ENCODE measurements at regions not wholly inside any gene's neighbourhood (a gene's known extent, or its start where the extent isn't known, plus 50 kb on each side); places are given as distances from the start of the nearest gene placed in this dataset.

DNA sequence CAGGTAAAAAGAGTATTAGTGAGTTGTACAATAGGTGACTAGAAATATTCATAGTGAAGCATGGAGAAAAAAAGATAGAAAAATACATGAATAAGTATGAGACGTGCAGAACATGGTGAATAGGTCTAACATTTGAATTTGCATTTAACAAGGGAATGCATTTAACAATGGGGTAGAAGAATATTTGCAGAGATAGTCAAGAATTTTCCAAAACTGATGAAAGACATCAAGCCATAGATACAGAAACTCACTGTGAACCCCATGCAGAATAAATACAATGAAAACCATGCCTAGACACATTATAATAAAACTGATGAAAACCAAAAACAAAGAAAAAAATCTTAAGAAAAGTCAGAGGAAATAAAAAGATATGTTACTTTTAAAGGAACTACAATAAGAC, 184.8 kb downstream of the KTN1 start:
- Histone ChIP-seq H3K23ac (ENCODE audit: low read depth, low read length, poor library complexity) (no peak overlapping the region), H2BK120ac (ENCODE audit: low read depth, low read length) (no peak overlapping the region), H3K27me3 (ENCODE audit: control insufficient read depth in 3 of 3, insufficient read depth in 3 of 3, low read depth in 1 of 3, low read length in 3 of 3) (no peaks in the 10 kb centered on the region), H3K14ac (ENCODE audit: low read length) (no peak overlapping the region), H3K36me3 (replicated peaks in 1 of 2; ENCODE audit: control insufficient read depth in 2 of 2, insufficient read depth in 2 of 2, low read length in 2 of 2) (no peaks in the 10 kb centered on the region), H3K4me1 (ENCODE audit: control insufficient read depth in 2 of 2, insufficient read depth in 1 of 2, low read depth in 1 of 2, low read length in 2 of 2) (peaks cover 0 to 3% of the 10 kb centered on the region in 2 donors), H3K4me3 (ENCODE audit: low read length in 2 of 2) (no peak overlapping the region), H2BK15ac (ENCODE audit: low read length) (no peak overlapping the region), H3K27ac (replicated peaks; ENCODE audit: low read length) (no peak overlapping the region), H3K18ac (ENCODE audit: low read length) (no peak overlapping the region), H3K9me3 (replicated peaks in 1 of 2; ENCODE audit: control insufficient read depth in 2 of 2, insufficient read depth in 1 of 2, low read depth in 1 of 2, low read length in 2 of 2) (no peaks in the 10 kb centered on the region), H2AFZ (ENCODE audit: low read length) (no peak overlapping the region), H3K4ac (ENCODE audit: low read length) (no peak overlapping the region), H3K4me2 (ENCODE audit: insufficient read depth, low read length, poor library complexity, severe bottlenecking) (no peak overlapping the region), H4K8ac (ENCODE audit: low read depth, low read length) (no peak overlapping the region), H3K79me1 (ENCODE audit: low read depth, low read length) (no peaks in the 10 kb centered on the region), H2BK5ac (ENCODE audit: low read length) (no peak overlapping the region), H3K9ac (ENCODE audit: low read depth, low read length, poor library complexity) (no peak overlapping the region), H2AK5ac (ENCODE audit: low read depth, low read length) (no peak overlapping the region), H2BK12ac (ENCODE audit: low read length) (no peak overlapping the region), H4K91ac (ENCODE audit: low read depth, low read length, poor library complexity) (no peak overlapping the region)
- DNase-seq (ENCODE audit: low spot score), result no peak
- no CpG with 5 or more reads among the region's 1 CpG for WGBS, 2 donors (ENCODE audit: extremely low coverage in 2 of 2, insufficient read length in 2 of 2, insufficient replicate concordance in 1 of 2)

DNA sequence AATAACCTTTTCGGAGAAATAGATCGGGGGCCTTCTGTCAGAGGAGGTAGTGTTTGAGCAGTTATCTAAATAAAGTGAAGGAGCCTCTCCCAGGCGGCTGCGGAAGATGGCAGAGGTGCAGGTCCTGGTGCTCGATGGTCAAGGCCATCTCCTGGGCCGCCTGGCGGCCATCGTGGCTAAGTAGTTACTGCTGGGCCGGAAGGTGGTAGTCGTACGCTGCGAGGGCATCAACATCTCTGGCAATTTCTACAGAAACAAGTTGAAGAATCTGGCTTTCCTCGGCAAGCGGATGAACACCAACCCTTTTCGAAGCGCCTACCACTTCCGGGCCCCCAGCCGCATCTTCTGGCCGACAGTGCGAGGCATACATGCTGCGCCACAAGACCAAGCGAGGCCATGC, 186.1 kb downstream of the KTN1 start:
- H2BK12ac ChIP-seq (ENCODE audit: low read length), result no peak overlapping the region
- no peak overlapping the region for H2AFZ ChIP-seq (ENCODE audit: low read length)
- no peak overlapping the region for H2BK120ac ChIP-seq (ENCODE audit: low read depth, low read length)
- H4K8ac ChIP-seq (ENCODE audit: low read depth, low read length), result no peak overlapping the region
- H3K18ac ChIP-seq (ENCODE audit: low read length), result no peak overlapping the region
- H3K4me1 ChIP-seq (ENCODE audit: control insufficient read depth in 2 of 2, insufficient read depth in 1 of 2, low read depth in 1 of 2, low read length in 2 of 2), result peaks cover 0 to 3% of the 10 kb centered on the region in 2 donors
- H3K14ac ChIP-seq (ENCODE audit: low read length), result no peak overlapping the region
- no peak overlapping the region for H2BK5ac ChIP-seq (ENCODE audit: low read length)
- H3K36me3 ChIP-seq (replicated peaks in 1 of 2; ENCODE audit: control insufficient read depth in 2 of 2, insufficient read depth in 2 of 2, low read length in 2 of 2), result no peaks in the 10 kb centered on the region
- H3K27me3 ChIP-seq (ENCODE audit: control insufficient read depth in 3 of 3, insufficient read depth in 3 of 3, low read depth in 1 of 3, low read length in 3 of 3), result no peaks in the 10 kb centered on the region
- no peak overlapping the region for H2AK5ac ChIP-seq (ENCODE audit: low read depth, low read length)
- H3K9me3 ChIP-seq (replicated peaks in 1 of 2; ENCODE audit: control insufficient read depth in 2 of 2, insufficient read depth in 1 of 2, low read depth in 1 of 2, low read length in 2 of 2), result no peaks in the 10 kb centered on the region
- H3K9ac ChIP-seq (ENCODE audit: low read depth, low read length, poor library complexity), result no peak overlapping the region
- no CpG with 5 or more reads among the region's 22 CpGs for WGBS, 2 donors (ENCODE audit: extremely low coverage in 2 of 2, insufficient read length in 2 of 2, insufficient replicate concordance in 1 of 2)
- no peak overlapping the region for H3K4ac ChIP-seq (ENCODE audit: low read length)
- H3K4me3 ChIP-seq (ENCODE audit: low read length in 2 of 2), result no peak overlapping the region
- no peak for DNase-seq (ENCODE audit: low spot score)
- H3K23ac ChIP-seq (ENCODE audit: low read depth, low read length, poor library complexity), result no peak overlapping the region
- H4K91ac ChIP-seq (ENCODE audit: low read depth, low read length, poor library complexity), result no peak overlapping the region
- H3K4me2 ChIP-seq (ENCODE audit: insufficient read depth, low read length, poor library complexity, severe bottlenecking), result no peak overlapping the region
- H2BK15ac ChIP-seq (ENCODE audit: low read length), result no peak overlapping the region
- no peaks in the 10 kb centered on the region for H3K79me1 ChIP-seq (ENCODE audit: low read depth, low read length)
- no peak overlapping the region for H3K27ac ChIP-seq (replicated peaks; ENCODE audit: low read length)

DNA sequence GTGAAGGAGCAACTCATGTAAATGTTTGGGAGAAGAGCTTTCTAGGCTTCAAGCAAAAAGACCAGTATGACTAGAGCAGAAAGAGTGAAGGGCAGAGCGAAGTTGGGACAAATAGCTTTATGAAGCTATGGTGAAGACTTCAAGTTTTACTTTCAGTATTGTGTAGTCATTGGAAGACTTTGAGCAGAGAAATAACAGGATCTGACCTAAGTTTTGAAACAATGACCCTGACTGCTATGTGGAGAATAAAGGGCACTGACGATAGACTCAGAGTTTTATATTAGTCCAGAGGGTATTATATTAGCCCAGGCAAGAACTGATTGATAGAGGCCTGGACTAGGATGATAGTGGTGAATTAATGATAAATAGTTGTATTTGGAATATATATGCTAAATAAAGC, 187.3 kb downstream of the KTN1 start:
- Histone ChIP-seq H3K23ac (ENCODE audit: low read depth, low read length, poor library complexity) (no peak overlapping the region), H2AK5ac (ENCODE audit: low read depth, low read length) (no peak overlapping the region), H3K4me3 (ENCODE audit: low read length in 2 of 2) (no peak overlapping the region), H3K14ac (ENCODE audit: low read length) (no peak overlapping the region), H2BK15ac (ENCODE audit: low read length) (no peak overlapping the region), H3K27me3 (ENCODE audit: control insufficient read depth in 3 of 3, insufficient read depth in 3 of 3, low read depth in 1 of 3, low read length in 3 of 3) (no peaks in the 10 kb centered on the region), H3K36me3 (replicated peaks in 1 of 2; ENCODE audit: control insufficient read depth in 2 of 2, insufficient read depth in 2 of 2, low read length in 2 of 2) (no peaks in the 10 kb centered on the region), H3K18ac (ENCODE audit: low read length) (no peak overlapping the region), H4K8ac (ENCODE audit: low read depth, low read length) (no peak overlapping the region), H2BK120ac (ENCODE audit: low read depth, low read length) (no peak overlapping the region), H3K9me3 (replicated peaks in 1 of 2; ENCODE audit: control insufficient read depth in 2 of 2, insufficient read depth in 1 of 2, low read depth in 1 of 2, low read length in 2 of 2) (no peaks in the 10 kb centered on the region), H3K4me2 (ENCODE audit: insufficient read depth, low read length, poor library complexity, severe bottlenecking) (no peak overlapping the region), H3K4me1 (ENCODE audit: control insufficient read depth in 2 of 2, insufficient read depth in 1 of 2, low read depth in 1 of 2, low read length in 2 of 2) (peaks cover 0 to 3% of the 10 kb centered on the region in 2 donors), H2BK5ac (ENCODE audit: low read length) (no peak overlapping the region), H2AFZ (ENCODE audit: low read length) (no peak overlapping the region), H3K9ac (ENCODE audit: low read depth, low read length, poor library complexity) (no peak overlapping the region), H2BK12ac (ENCODE audit: low read length) (no peak overlapping the region), H3K4ac (ENCODE audit: low read length) (no peak overlapping the region), H4K91ac (ENCODE audit: low read depth, low read length, poor library complexity) (no peak overlapping the region), H3K79me1 (ENCODE audit: low read depth, low read length) (no peaks in the 10 kb centered on the region), H3K27ac (replicated peaks; ENCODE audit: low read length) (no peak overlapping the region)
- no peak for DNase-seq (ENCODE audit: low spot score)
- no CpG with 5 or more reads among the region's 2 CpGs for WGBS, 2 donors (ENCODE audit: extremely low coverage in 2 of 2, insufficient read length in 2 of 2, insufficient replicate concordance in 1 of 2)

DNA sequence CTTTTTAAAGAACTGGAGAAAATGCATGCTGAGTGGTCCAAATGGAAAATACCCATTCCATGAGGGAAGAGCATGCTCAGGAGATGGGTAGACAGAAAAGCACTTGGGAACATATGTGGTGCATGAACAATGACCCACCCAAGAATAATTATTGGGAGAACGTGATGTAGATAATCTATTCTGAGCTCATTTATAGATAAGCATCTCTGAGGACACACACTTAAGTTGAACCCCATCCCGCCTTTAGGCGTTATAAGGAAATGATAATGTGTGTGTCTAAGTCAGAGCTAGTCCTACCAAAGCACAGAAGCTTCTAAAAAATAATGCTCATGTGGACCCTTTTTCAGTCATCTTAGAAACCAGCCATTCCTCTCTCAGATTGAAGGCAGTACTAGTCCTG, 189.9 kb downstream of the KTN1 start:
- WGBS, 2 donors (ENCODE audit: extremely low coverage in 2 of 2, insufficient read length in 2 of 2, insufficient replicate concordance in 1 of 2), result no CpG with 5 or more reads among the region's 3 CpGs
- H3K9me3 ChIP-seq (replicated peaks in 1 of 2; ENCODE audit: control insufficient read depth in 2 of 2, insufficient read depth in 1 of 2, low read depth in 1 of 2, low read length in 2 of 2), result no peaks in the 10 kb centered on the region
- H2AFZ ChIP-seq (ENCODE audit: low read length), result no peak overlapping the region
- no peak overlapping the region for H2BK15ac ChIP-seq (ENCODE audit: low read length)
- no peak overlapping the region for H4K91ac ChIP-seq (ENCODE audit: low read depth, low read length, poor library complexity)
- H3K18ac ChIP-seq (ENCODE audit: low read length), result no peak overlapping the region
- H3K27me3 ChIP-seq (ENCODE audit: control insufficient read depth in 3 of 3, insufficient read depth in 3 of 3, low read depth in 1 of 3, low read length in 3 of 3), result no peaks in the 10 kb centered on the region
- H3K4me2 ChIP-seq (ENCODE audit: insufficient read depth, low read length, poor library complexity, severe bottlenecking), result no peak overlapping the region
- no peaks in the 10 kb centered on the region for H3K79me1 ChIP-seq (ENCODE audit: low read depth, low read length)
- H3K4me3 ChIP-seq (ENCODE audit: low read length in 2 of 2), result no peak overlapping the region
- no peak for DNase-seq (ENCODE audit: low spot score)
- no peak overlapping the region for H2BK120ac ChIP-seq (ENCODE audit: low read depth, low read length)
- no peaks in the 10 kb centered on the region for H3K36me3 ChIP-seq (replicated peaks in 1 of 2; ENCODE audit: control insufficient read depth in 2 of 2, insufficient read depth in 2 of 2, low read length in 2 of 2)
- H3K4ac ChIP-seq (ENCODE audit: low read length), result no peak overlapping the region
- H3K27ac ChIP-seq (replicated peaks; ENCODE audit: low read length), result no peak overlapping the region
- no peak overlapping the region for H2BK12ac ChIP-seq (ENCODE audit: low read length)
- no peak overlapping the region for H3K23ac ChIP-seq (ENCODE audit: low read depth, low read length, poor library complexity)
- no peak overlapping the region for H2BK5ac ChIP-seq (ENCODE audit: low read length)
- H3K9ac ChIP-seq (ENCODE audit: low read depth, low read length, poor library complexity), result no peak overlapping the region
- no peak overlapping the region for H4K8ac ChIP-seq (ENCODE audit: low read depth, low read length)
- H3K14ac ChIP-seq (ENCODE audit: low read length), result no peak overlapping the region
- H2AK5ac ChIP-seq (ENCODE audit: low read depth, low read length), result no peak overlapping the region
- no peaks in the 10 kb centered on the region for H3K4me1 ChIP-seq (ENCODE audit: control insufficient read depth in 2 of 2, insufficient read depth in 1 of 2, low read depth in 1 of 2, low read length in 2 of 2)
